ENCODE measurements at regions not wholly inside any gene's neighbourhood (a gene's known extent, or its start where the extent isn't known, plus 50 kb on each side); places are given as distances from the start of the nearest gene placed in this dataset.
"Not testable (repeated sequence)": the region's sequence is repeated elsewhere in the genome, so short reads cannot be mapped to it uniquely, and the experiment has no call there.

DNA sequence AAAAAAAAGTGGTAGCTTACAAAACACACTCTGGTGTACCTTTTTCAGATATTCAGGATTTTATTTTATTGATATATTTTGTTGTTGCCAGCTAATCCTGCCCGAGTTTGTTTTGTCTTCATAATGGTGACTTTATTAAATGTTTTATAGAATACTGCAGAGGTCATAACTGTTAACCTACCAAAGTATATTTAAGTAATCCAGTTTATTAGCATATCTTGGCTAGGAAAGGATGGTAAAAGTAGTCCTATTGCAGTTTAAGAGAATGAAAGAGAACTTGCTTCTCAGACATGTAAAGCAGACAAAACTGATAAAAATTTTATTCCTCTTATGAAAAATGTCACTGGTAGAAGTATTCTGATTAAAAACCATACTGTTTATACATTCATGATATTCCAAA, 59.2 kb upstream of the IGSF10 start:
- no peak overlapping the region for H3K4me3 ChIP-seq (ENCODE audit: low read depth, low read length)
- DNase-seq (ENCODE audit: low read depth, low spot score): no peak
- no peak for TF ChIP-seq CTCF (IDR thresholded peaks at IDR 0.05; ENCODE audit: low read depth, low read length)
- in situ Hi-C loops (cut with HindIII; ENCODE audit: low sequenced_read_pairs): no loop called here

DNA sequence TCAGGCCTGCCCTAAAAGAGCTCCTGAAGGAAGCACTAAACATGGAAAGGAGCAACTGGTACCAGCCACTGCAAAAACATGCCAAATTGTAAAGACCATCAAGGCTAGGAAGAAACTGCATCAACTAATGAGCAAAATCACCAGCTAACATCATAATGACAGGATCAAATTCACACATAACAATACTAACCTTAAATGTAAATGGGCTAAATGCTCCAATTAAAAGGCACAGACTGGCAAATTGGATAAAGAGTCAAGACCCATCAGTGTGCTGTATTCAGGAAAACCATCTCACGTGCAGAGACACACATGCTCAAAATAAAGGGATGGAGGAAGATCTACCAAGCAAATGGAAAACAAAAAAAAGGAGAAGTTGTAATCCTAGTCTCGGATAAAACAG, 50.6 kb upstream of the IGSF10 start:
- DNase-seq (ENCODE audit: low read depth, low spot score); in situ Hi-C loops (cut with HindIII; ENCODE audit: low sequenced_read_pairs); H3K4me3 ChIP-seq (ENCODE audit: low read depth, low read length): not testable (repeated sequence)

All from astrocyte of the spinal cord (primary cell).